ENCODE measurements at regions not wholly inside any gene's neighbourhood (a gene's known extent, or its start where the extent isn't known, plus 50 kb on each side); places are given as distances from the start of the nearest gene placed in this dataset.

GRCh38 chr2:56684327-56684726 is 500.5 kb downstream of the CCDC85A start:
- Histone ChIP-seq H3K79me1 (ENCODE audit: low read length) (no peaks in the 10 kb centered on the region), H3K14ac (ENCODE audit: low read length) (no peak overlapping the region), H3K27me3 (ENCODE audit: insufficient read depth, low read length) (no peaks in the 10 kb centered on the region), H3K79me2 (ENCODE audit: control insufficient read depth, insufficient read depth, low read length, poor library complexity) (no peaks in the 10 kb centered on the region), H3K9me3 (ENCODE audit: insufficient read depth, low read depth, low read length) (no peaks in the 10 kb centered on the region), H3K18ac (ENCODE audit: low read length) (no peak overlapping the region), H2AFZ (ENCODE audit: insufficient read depth, low read length, poor library complexity) (no peak overlapping the region), H4K8ac (ENCODE audit: low read depth, low read length) (no peak overlapping the region), H2AK5ac (ENCODE audit: low read length) (no peak overlapping the region), H3K4me2 (ENCODE audit: low read length) (no peak overlapping the region), H2BK12ac (ENCODE audit: low read length) (no peak overlapping the region), H3K4me3 (ENCODE audit: low read depth, low read length) (no peak overlapping the region), H4K91ac (ENCODE audit: low read depth, low read length) (no peak overlapping the region), H3K36me3 (ENCODE audit: control insufficient read depth in 1 of 2, insufficient read depth in 2 of 2, low read length in 2 of 2) (no peaks in the 10 kb centered on the region), H3K23ac (ENCODE audit: low read length) (no peak overlapping the region), H3K4ac (ENCODE audit: low read depth, low read length) (no peak overlapping the region), H3K9ac (ENCODE audit: low read length) (no peak overlapping the region), H3K27ac (ENCODE audit: low read depth, low read length) (no peak overlapping the region), H2BK120ac (ENCODE audit: insufficient read depth, low read length, poor library complexity) (no peak overlapping the region), H3K4me1 (ENCODE audit: control insufficient read depth in 1 of 2, insufficient read depth in 2 of 2, low read length in 2 of 2) (no peaks in the 10 kb centered on the region), H4K12ac (ENCODE audit: low read depth, low read length) (no peak overlapping the region), H2BK5ac (ENCODE audit: low read depth, low read length, poor library complexity) (no peak overlapping the region)
- DNase-seq, result no peak
- whole genome bisulfite sequencing (ENCODE audit: extremely low coverage, insufficient coverage, insufficient read length), result no CpG with 5 or more reads among the region's 1 CpG

- Histone ChIP-seq H2BK5ac (ENCODE audit: low read depth, low read length, poor library complexity) (no peak overlapping the region), H3K4me1 (ENCODE audit: control insufficient read depth in 1 of 2, insufficient read depth in 2 of 2, low read length in 2 of 2) (no peaks in the 10 kb centered on the region), H3K27ac (ENCODE audit: low read depth, low read length) (no peak overlapping the region), H2AK5ac (ENCODE audit: low read length) (no peak overlapping the region), H3K9ac (ENCODE audit: low read length) (no peak overlapping the region), H3K79me2 (ENCODE audit: control insufficient read depth, insufficient read depth, low read length, poor library complexity) (no peaks in the 10 kb centered on the region), H3K14ac (ENCODE audit: low read length) (no peak overlapping the region), H3K36me3 (ENCODE audit: control insufficient read depth in 1 of 2, insufficient read depth in 2 of 2, low read length in 2 of 2) (no peaks in the 10 kb centered on the region), H4K91ac (ENCODE audit: low read depth, low read length) (no peak overlapping the region), H3K4me3 (ENCODE audit: low read depth, low read length) (no peak overlapping the region), H2BK12ac (ENCODE audit: low read length) (no peak overlapping the region), H2BK120ac (ENCODE audit: insufficient read depth, low read length, poor library complexity) (no peak overlapping the region), H4K8ac (ENCODE audit: low read depth, low read length) (no peak overlapping the region), H3K4me2 (ENCODE audit: low read length) (no peak overlapping the region), H4K12ac (ENCODE audit: low read depth, low read length) (no peak overlapping the region), H3K18ac (ENCODE audit: low read length) (no peak overlapping the region), H3K9me3 (ENCODE audit: insufficient read depth, low read depth, low read length) (no peaks in the 10 kb centered on the region), H3K4ac (ENCODE audit: low read depth, low read length) (no peak overlapping the region), H3K27me3 (ENCODE audit: insufficient read depth, low read length) (no peaks in the 10 kb centered on the region), H3K79me1 (ENCODE audit: low read length) (no peaks in the 10 kb centered on the region), H3K23ac (ENCODE audit: low read length) (no peak overlapping the region), H2AFZ (ENCODE audit: insufficient read depth, low read length, poor library complexity) (no peak overlapping the region)
- WGBS (ENCODE audit: extremely low coverage, insufficient coverage, insufficient read length), result no CpG with 5 or more reads among the region's 4 CpGs
- DNase-seq, result no peak
These were observed 501.4 kb downstream of the CCDC85A start for GRCh38 chr2:56685205-56685604.

- H3K27me3 ChIP-seq (ENCODE audit: insufficient read depth, low read length), result no peaks in the 10 kb centered on the region
- no peak overlapping the region for H2AK5ac ChIP-seq (ENCODE audit: low read length)
- no peak overlapping the region for H2BK5ac ChIP-seq (ENCODE audit: low read depth, low read length, poor library complexity)
- H3K4me2 ChIP-seq (ENCODE audit: low read length), result no peak overlapping the region
- H2BK12ac ChIP-seq (ENCODE audit: low read length), result no peak overlapping the region
- no peaks in the 10 kb centered on the region for H3K79me1 ChIP-seq (ENCODE audit: low read length)
- H3K14ac ChIP-seq (ENCODE audit: low read length), result no peak overlapping the region
- H3K23ac ChIP-seq (ENCODE audit: low read length), result no peak overlapping the region
- no peaks in the 10 kb centered on the region for H3K79me2 ChIP-seq (ENCODE audit: control insufficient read depth, insufficient read depth, low read length, poor library complexity)
- peak; percentile 1 to 65 for DNase-seq
- H3K4me3 ChIP-seq (ENCODE audit: low read depth, low read length), result no peak overlapping the region
- H3K18ac ChIP-seq (ENCODE audit: low read length), result no peak overlapping the region
- no CpG with 5 or more reads among the region's 1 CpG for WGBS (ENCODE audit: extremely low coverage, insufficient coverage, insufficient read length)
- no peak overlapping the region for H4K91ac ChIP-seq (ENCODE audit: low read depth, low read length)
- H3K9ac ChIP-seq (ENCODE audit: low read length), result no peak overlapping the region
- H3K36me3 ChIP-seq (ENCODE audit: control insufficient read depth in 1 of 2, insufficient read depth in 2 of 2, low read length in 2 of 2), result no peaks in the 10 kb centered on the region
- no peak overlapping the region for H2BK120ac ChIP-seq (ENCODE audit: insufficient read depth, low read length, poor library complexity)
- no peaks in the 10 kb centered on the region for H3K9me3 ChIP-seq (ENCODE audit: insufficient read depth, low read depth, low read length)
- no peak overlapping the region for H3K4ac ChIP-seq (ENCODE audit: low read depth, low read length)
- no peak overlapping the region for H4K8ac ChIP-seq (ENCODE audit: low read depth, low read length)
- H2AFZ ChIP-seq (ENCODE audit: insufficient read depth, low read length, poor library complexity), result no peak overlapping the region
- no peaks in the 10 kb centered on the region for H3K4me1 ChIP-seq (ENCODE audit: control insufficient read depth in 1 of 2, insufficient read depth in 2 of 2, low read length in 2 of 2)
- no peak overlapping the region for H3K27ac ChIP-seq (ENCODE audit: low read depth, low read length)
- no peak overlapping the region for H4K12ac ChIP-seq (ENCODE audit: low read depth, low read length)
These were observed 503.4 kb downstream of the CCDC85A start for GRCh38 chr2:56687169-56687568.

DNA sequence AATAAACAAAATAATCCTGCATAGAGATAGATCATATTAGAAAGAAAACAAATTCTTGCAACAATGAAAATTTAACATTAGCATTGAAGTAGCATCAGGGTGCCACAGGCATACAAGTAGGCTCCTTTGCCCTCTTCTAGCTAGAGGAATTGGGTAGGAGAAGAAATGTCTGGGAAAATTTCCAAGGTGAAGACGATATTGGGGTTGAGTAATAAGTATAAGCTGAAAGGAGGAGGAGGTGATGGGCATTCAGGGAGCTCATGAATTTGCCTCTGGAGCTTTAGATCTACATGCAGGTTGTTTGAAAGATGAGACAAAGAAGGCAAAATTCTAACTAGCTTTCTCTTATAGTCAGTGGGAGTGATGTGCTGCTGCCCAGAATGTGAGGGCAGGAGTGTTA is 504.9 kb downstream of the CCDC85A start:
- H3K4me1 ChIP-seq (ENCODE audit: control insufficient read depth in 1 of 2, insufficient read depth in 2 of 2, low read length in 2 of 2), result no peaks in the 10 kb centered on the region
- no peak overlapping the region for H3K27ac ChIP-seq (ENCODE audit: low read depth, low read length)
- H3K9ac ChIP-seq (ENCODE audit: low read length), result no peak overlapping the region
- WGBS (ENCODE audit: extremely low coverage, insufficient coverage, insufficient read length), result 100% methylated on average over 1 of the region's 1 CpG
- no peaks in the 10 kb centered on the region for H3K79me2 ChIP-seq (ENCODE audit: control insufficient read depth, insufficient read depth, low read length, poor library complexity)
- H3K23ac ChIP-seq (ENCODE audit: low read length), result no peak overlapping the region
- no peak overlapping the region for H2AFZ ChIP-seq (ENCODE audit: insufficient read depth, low read length, poor library complexity)
- H3K9me3 ChIP-seq (ENCODE audit: insufficient read depth, low read depth, low read length), result no peaks in the 10 kb centered on the region
- no peak overlapping the region for H3K4me3 ChIP-seq (ENCODE audit: low read depth, low read length)
- H4K8ac ChIP-seq (ENCODE audit: low read depth, low read length), result no peak overlapping the region
- no peaks in the 10 kb centered on the region for H3K36me3 ChIP-seq (ENCODE audit: control insufficient read depth in 1 of 2, insufficient read depth in 2 of 2, low read length in 2 of 2)
- no peaks in the 10 kb centered on the region for H3K27me3 ChIP-seq (ENCODE audit: insufficient read depth, low read length)
- H3K14ac ChIP-seq (ENCODE audit: low read length), result no peak overlapping the region
- no peak overlapping the region for H3K4ac ChIP-seq (ENCODE audit: low read depth, low read length)
- no peak overlapping the region for H3K18ac ChIP-seq (ENCODE audit: low read length)
- H2BK12ac ChIP-seq (ENCODE audit: low read length), result no peak overlapping the region
- no peak overlapping the region for H4K91ac ChIP-seq (ENCODE audit: low read depth, low read length)
- H3K79me1 ChIP-seq (ENCODE audit: low read length), result no peaks in the 10 kb centered on the region
- H2BK120ac ChIP-seq (ENCODE audit: insufficient read depth, low read length, poor library complexity), result no peak overlapping the region
- no peak for DNase-seq
- no peak overlapping the region for H4K12ac ChIP-seq (ENCODE audit: low read depth, low read length)
- H2AK5ac ChIP-seq (ENCODE audit: low read length), result no peak overlapping the region
- H3K4me2 ChIP-seq (ENCODE audit: low read length), result no peak overlapping the region
- H2BK5ac ChIP-seq (ENCODE audit: low read depth, low read length, poor library complexity), result no peak overlapping the region
